ENCODE measurements at regions not wholly inside any gene's neighbourhood (a gene's known extent, or its start where the extent isn't known, plus 50 kb on each side); places are given as distances from the start of the nearest gene placed in this dataset.

GRCh38 chr2:57278451-57278850 is 768.2 kb upstream of the VRK2 start:
- no peaks in the 10 kb centered on the region for H4K20me1 ChIP-seq
- TF ChIP-seq Cebpa-rat (IDR thresholded peaks at IDR 0.05): no peak
- H3K4me2 ChIP-seq: peak overlapping the region; percentile 11; the same call in 1 of the 2 replicates
- H3K9me3 ChIP-seq: no peaks in the 10 kb centered on the region; the same call in 1 of the 2 replicates
- no peak overlapping the region for H3K9ac ChIP-seq
- H3K27me3 ChIP-seq: no peaks in the 10 kb centered on the region
- H3K4me3 ChIP-seq: no peak overlapping the region
- no peaks in the 10 kb centered on the region for H3K36me3 ChIP-seq
- H3K27ac ChIP-seq: no peak overlapping the region
- 0 out of 2 replicates have a peak, but pooled peaks cover 5% of the 10 kb centered on the region for H3K4me1 ChIP-seq

- no peak overlapping the region for H3K4me3 ChIP-seq
- no peak overlapping the region for H3K27ac ChIP-seq
- H3K4me2 ChIP-seq: no peak overlapping the region
- H3K27me3 ChIP-seq: no peaks in the 10 kb centered on the region
- no peak for TF ChIP-seq Cebpa-rat (IDR thresholded peaks at IDR 0.05)
- H3K9me3 ChIP-seq: no peaks in the 10 kb centered on the region
- no peak overlapping the region for H3K9ac ChIP-seq
- no peaks in the 10 kb centered on the region for H3K36me3 ChIP-seq
- no peaks in the 10 kb centered on the region for H4K20me1 ChIP-seq
- no peaks in the 10 kb centered on the region for H3K4me1 ChIP-seq
Observed at GRCh38 chr2:57291209-57291608, 755.4 kb upstream of the VRK2 start.

- H3K27ac ChIP-seq: no peak overlapping the region
- no peak overlapping the region for H3K4me3 ChIP-seq
- H3K4me1 ChIP-seq: no peaks in the 10 kb centered on the region
- no peak overlapping the region for H3K4me2 ChIP-seq
- H3K9me3 ChIP-seq: no peaks in the 10 kb centered on the region
- H3K9ac ChIP-seq: no peak overlapping the region
- H4K20me1 ChIP-seq: no peaks in the 10 kb centered on the region
- no peak for TF ChIP-seq Cebpa-rat (IDR thresholded peaks at IDR 0.05)
- no peaks in the 10 kb centered on the region for H3K36me3 ChIP-seq
- no peaks in the 10 kb centered on the region for H3K27me3 ChIP-seq
Observed at GRCh38 chr2:57296795-57297517, 749.6 kb upstream of the VRK2 start.

- Histone ChIP-seq H3K4me2 (no peak overlapping the region), H4K20me1 (no peaks in the 10 kb centered on the region), H3K36me3 (no peaks in the 10 kb centered on the region), H3K27me3 (no peaks in the 10 kb centered on the region), H3K4me3 (no peak overlapping the region), H3K9ac (no peak overlapping the region), H3K9me3 (no peaks in the 10 kb centered on the region), H3K4me1 (no peaks in the 10 kb centered on the region), H3K27ac (no peak overlapping the region)
- no peak for TF ChIP-seq Cebpa-rat (IDR thresholded peaks at IDR 0.05)
Observed at GRCh38 chr2:57313678-57314077, 732.9 kb upstream of the VRK2 start.

GRCh38 chr2:57314682-57315081 is 731.9 kb upstream of the VRK2 start:
- Histone ChIP-seq H3K4me2 (no peak overlapping the region), H3K36me3 (no peaks in the 10 kb centered on the region), H3K9me3 (no peaks in the 10 kb centered on the region), H4K20me1 (no peaks in the 10 kb centered on the region), H3K4me1 (no peaks in the 10 kb centered on the region), H3K27ac (no peak overlapping the region), H3K27me3 (no peaks in the 10 kb centered on the region), H3K9ac (no peak overlapping the region), H3K4me3 (no peak overlapping the region)
- TF ChIP-seq Cebpa-rat (IDR thresholded peaks at IDR 0.05): no peak

- no peak overlapping the region for H3K4me3 ChIP-seq
- H3K4me2 ChIP-seq: no peak overlapping the region
- no peak for TF ChIP-seq Cebpa-rat (IDR thresholded peaks at IDR 0.05)
- H3K27me3 ChIP-seq: no peaks in the 10 kb centered on the region
- H3K9me3 ChIP-seq: no peaks in the 10 kb centered on the region
- no peaks in the 10 kb centered on the region for H3K4me1 ChIP-seq
- H4K20me1 ChIP-seq: no peaks in the 10 kb centered on the region
- H3K27ac ChIP-seq: no peak overlapping the region
- no peak overlapping the region for H3K9ac ChIP-seq
- no peaks in the 10 kb centered on the region for H3K36me3 ChIP-seq
Observed at GRCh38 chr2:57330447-57330846, 716.2 kb upstream of the VRK2 start.

- H3K4me3 ChIP-seq: no peak overlapping the region
Observed at GRCh38 chr2:57333221-57333620, 713.4 kb upstream of the VRK2 start.

GRCh38 chr2:57343391-57344006 is 703.1 kb upstream of the VRK2 start:
- no peaks in the 10 kb centered on the region for H3K4me1 ChIP-seq
- H4K20me1 ChIP-seq: no peaks in the 10 kb centered on the region
- H3K9me3 ChIP-seq: no peaks in the 10 kb centered on the region
- H3K27ac ChIP-seq: no peak overlapping the region
- no peak for TF ChIP-seq Cebpa-rat (IDR thresholded peaks at IDR 0.05)
- no peak overlapping the region for H3K4me3 ChIP-seq
- H3K4me2 ChIP-seq: no peak overlapping the region
- no peaks in the 10 kb centered on the region for H3K36me3 ChIP-seq
- no peaks in the 10 kb centered on the region for H3K27me3 ChIP-seq
- no peak overlapping the region for H3K9ac ChIP-seq

More at GRCh38 chr2:57333221-57333620, 713.4 kb upstream of the VRK2 start:
- H3K4me2 ChIP-seq: no peak overlapping the region
- H3K36me3 ChIP-seq: no peaks in the 10 kb centered on the region
- no peaks in the 10 kb centered on the region for H3K4me1 ChIP-seq
- no peak overlapping the region for H3K27ac ChIP-seq
- no peaks in the 10 kb centered on the region for H4K20me1 ChIP-seq
- no peak for TF ChIP-seq Cebpa-rat (IDR thresholded peaks at IDR 0.05)
- no peak overlapping the region for H3K9ac ChIP-seq
- no peaks in the 10 kb centered on the region for H3K27me3 ChIP-seq
- H3K9me3 ChIP-seq: no peaks in the 10 kb centered on the region

GRCh38 chr2:57368190-57368589 is 678.4 kb upstream of the VRK2 start:
- TF ChIP-seq Cebpa-rat (IDR thresholded peaks at IDR 0.05): no peak
- no peak overlapping the region for H3K4me2 ChIP-seq
- H3K9me3 ChIP-seq: no peaks in the 10 kb centered on the region

GRCh38 chr2:57370882-57371585 is 675.6 kb upstream of the VRK2 start:
- Histone ChIP-seq H3K27me3 (no peaks in the 10 kb centered on the region), H3K36me3 (no peaks in the 10 kb centered on the region), H4K20me1 (no peaks in the 10 kb centered on the region), H3K9me3 (no peaks in the 10 kb centered on the region), H3K4me2 (no peak overlapping the region), H3K4me3 (no peak overlapping the region), H3K27ac (no peak overlapping the region), H3K4me1 (no peaks in the 10 kb centered on the region), H3K9ac (no peak overlapping the region)
- no peak for TF ChIP-seq Cebpa-rat (IDR thresholded peaks at IDR 0.05)

More at GRCh38 chr2:57368190-57368589, 678.4 kb upstream of the VRK2 start:
- no peaks in the 10 kb centered on the region for H4K20me1 ChIP-seq
- no peak overlapping the region for H3K27ac ChIP-seq
- no peaks in the 10 kb centered on the region for H3K36me3 ChIP-seq
- no peak overlapping the region for H3K4me3 ChIP-seq
- H3K27me3 ChIP-seq: no peaks in the 10 kb centered on the region
- H3K4me1 ChIP-seq: no peaks in the 10 kb centered on the region
- no peak overlapping the region for H3K9ac ChIP-seq
